ENCODE measurements at regions not wholly inside any gene's neighbourhood (a gene's known extent, or its start where the extent isn't known, plus 50 kb on each side); places are given as distances from the start of the nearest gene placed in this dataset.

DNA sequence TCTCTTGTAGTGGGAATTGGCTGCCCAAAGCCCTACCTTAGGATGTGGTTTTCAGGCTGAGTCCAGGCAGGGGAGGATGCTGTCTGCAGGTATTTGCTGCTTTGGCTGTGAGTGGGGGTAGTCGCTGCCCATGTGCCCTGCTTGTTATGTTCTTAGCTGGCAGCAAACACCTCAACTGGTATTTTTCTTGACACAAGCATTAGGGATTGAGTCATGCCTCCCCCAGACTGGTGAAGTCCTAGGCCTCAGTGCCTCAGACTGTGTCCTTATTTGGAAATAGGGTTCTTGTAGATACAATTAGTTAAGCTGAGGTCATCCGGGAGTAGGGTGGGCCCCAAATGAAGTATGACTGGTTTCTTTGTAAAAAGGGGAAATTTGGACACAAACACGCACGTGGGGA, 808.3 kb upstream of the EEF2KMT start:
- in situ Hi-C loops (cut with MboI) = no loop called here
- H3K27ac ChIP-seq = no peak overlapping the region
- no peaks in the 10 kb centered on the region for H3K9me3 ChIP-seq (ENCODE audit: low read depth)
- H3F3A ChIP-seq (ENCODE audit: insufficient read depth) = no peaks in the 10 kb centered on the region
- H3K9ac ChIP-seq = no peak overlapping the region
- H3K4me3 ChIP-seq = no peak overlapping the region
- H3K4me1 ChIP-seq (ENCODE audit: insufficient read depth) = no peaks in the 10 kb centered on the region
- H2AFZ ChIP-seq = no peak overlapping the region
- no peaks in the 10 kb centered on the region for H3K9me2 ChIP-seq (ENCODE audit: insufficient read depth)
- no peaks in the 10 kb centered on the region for H3K79me2 ChIP-seq (ENCODE audit: insufficient read depth)
- H4K20me1 ChIP-seq (ENCODE audit: insufficient read depth) = no peaks in the 10 kb centered on the region
- no peak for TF ChIP-seq EZH2phosphoT487 (IDR thresholded peaks at IDR 0.05; ENCODE audit: insufficient read depth, low read depth)
- H3K27me3 ChIP-seq (replicated peaks; ENCODE audit: insufficient read depth) = no peaks in the 10 kb centered on the region
- 27% methylated on average over 4 of the region's 4 CpGs for WGBS, 2 experiments (ENCODE audit: low coverage in 1 of 2, low lambda C conversion rate in 2 of 2, missing lambda C conversion rate in 2 of 2)
- H3K36me3 ChIP-seq (ENCODE audit: low read depth) = no peaks in the 10 kb centered on the region
- DNase-seq = no peak
- H3K4me2 ChIP-seq (ENCODE audit: unreplicated experiment) = no peak overlapping the region

- Histone ChIP-seq H2AFZ (no peak overlapping the region), H3K9me3 (ENCODE audit: low read depth) (no peaks in the 10 kb centered on the region), H4K20me1 (ENCODE audit: insufficient read depth) (no peaks in the 10 kb centered on the region), H3K27me3 (replicated peaks; ENCODE audit: insufficient read depth) (no peaks in the 10 kb centered on the region), H3K79me2 (ENCODE audit: insufficient read depth) (no peaks in the 10 kb centered on the region), H3F3A (ENCODE audit: insufficient read depth) (no peaks in the 10 kb centered on the region), H3K4me3 (no peak overlapping the region), H3K4me1 (ENCODE audit: insufficient read depth) (no peaks in the 10 kb centered on the region), H3K9ac (no peak overlapping the region), H3K9me2 (ENCODE audit: insufficient read depth) (no peaks in the 10 kb centered on the region), H3K36me3 (ENCODE audit: low read depth) (no peaks in the 10 kb centered on the region), H3K4me2 (ENCODE audit: unreplicated experiment) (no peak overlapping the region), H3K27ac (no peak overlapping the region)
- in situ Hi-C loops (cut with MboI) = no loop called here
- TF ChIP-seq EZH2phosphoT487 (IDR thresholded peaks at IDR 0.05; ENCODE audit: insufficient read depth, low read depth) (no peak), EZH2 (IDR thresholded peaks at IDR 0.05; ENCODE audit: insufficient read depth, poor library complexity, severe bottlenecking) (no peak)
- DNase-seq = no peak
- 27 to 29% methylated on average over 13 of the region's 13 CpGs for WGBS, 2 experiments (ENCODE audit: low coverage in 1 of 2, low lambda C conversion rate in 2 of 2, missing lambda C conversion rate in 2 of 2)
Observed at GRCh38 chr16:5903832-5904231, 806.2 kb upstream of the EEF2KMT start.

DNA sequence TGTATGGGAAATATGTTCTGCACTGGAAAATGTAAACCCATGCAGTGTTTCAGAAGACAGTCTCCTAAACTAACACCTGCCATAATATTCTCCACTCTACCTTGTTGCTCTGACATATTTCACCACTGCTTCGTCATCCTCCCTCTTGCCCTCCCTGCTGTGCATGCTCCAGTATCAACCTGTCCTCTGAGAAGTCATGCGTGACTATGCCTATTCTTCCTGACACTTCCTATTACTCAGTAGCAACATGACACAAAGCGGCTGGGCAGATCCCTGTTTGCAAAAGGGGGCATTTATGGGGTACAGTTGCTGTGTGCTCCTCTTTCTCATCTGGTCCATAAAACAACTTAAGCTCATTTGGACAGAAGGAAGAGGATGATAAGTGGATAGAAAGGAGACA, 805.6 kb upstream of the EEF2KMT start:
- H3K9me3 ChIP-seq (ENCODE audit: low read depth) = no peaks in the 10 kb centered on the region
- 23 to 28% methylated on average over 3 of the region's 3 CpGs for WGBS, 2 experiments (ENCODE audit: low coverage in 1 of 2, low lambda C conversion rate in 2 of 2, missing lambda C conversion rate in 2 of 2)

GRCh38 chr16:5900046-5900445, 802.5 kb upstream of the EEF2KMT start:
- no peaks in the 10 kb centered on the region for H3K36me3 ChIP-seq (ENCODE audit: low read depth)
- no peak overlapping the region for H3K9ac ChIP-seq
- H3K27ac ChIP-seq = no peak overlapping the region
- no peak overlapping the region for H3K4me3 ChIP-seq
- TF ChIP-seq EZH2phosphoT487 (IDR thresholded peaks at IDR 0.05; ENCODE audit: insufficient read depth, low read depth) (no peak), EZH2 (IDR thresholded peaks at IDR 0.05; ENCODE audit: insufficient read depth, poor library complexity, severe bottlenecking) (no peak)
- WGBS, 2 experiments (ENCODE audit: low coverage in 1 of 2, low lambda C conversion rate in 2 of 2, missing lambda C conversion rate in 2 of 2) = 8 to 13% methylated on average over 2 of the region's 2 CpGs
- no peak overlapping the region for H3K4me2 ChIP-seq (ENCODE audit: unreplicated experiment)
- H3K4me1 ChIP-seq (ENCODE audit: insufficient read depth) = no peaks in the 10 kb centered on the region
- H3K27me3 ChIP-seq (replicated peaks; ENCODE audit: insufficient read depth) = no peaks in the 10 kb centered on the region
- no peaks in the 10 kb centered on the region for H3F3A ChIP-seq (ENCODE audit: insufficient read depth)
- H3K9me2 ChIP-seq (ENCODE audit: insufficient read depth) = no peaks in the 10 kb centered on the region
- in situ Hi-C loops (cut with MboI) = no loop called here
- DNase-seq = no peak
- no peaks in the 10 kb centered on the region for H3K79me2 ChIP-seq (ENCODE audit: insufficient read depth)
- H3K9me3 ChIP-seq (ENCODE audit: low read depth) = no peaks in the 10 kb centered on the region
- no peak overlapping the region for H2AFZ ChIP-seq
- H4K20me1 ChIP-seq (ENCODE audit: insufficient read depth) = no peaks in the 10 kb centered on the region

More for the DNA sequence above, 805.6 kb upstream of the EEF2KMT start:
- Histone ChIP-seq H3K9ac (no peak overlapping the region), H3K79me2 (ENCODE audit: insufficient read depth) (no peaks in the 10 kb centered on the region), H2AFZ (no peak overlapping the region), H3K27me3 (replicated peaks; ENCODE audit: insufficient read depth) (no peaks in the 10 kb centered on the region), H3K4me1 (ENCODE audit: insufficient read depth) (no peaks in the 10 kb centered on the region), H3K36me3 (ENCODE audit: low read depth) (no peaks in the 10 kb centered on the region), H4K20me1 (ENCODE audit: insufficient read depth) (no peaks in the 10 kb centered on the region), H3K4me2 (ENCODE audit: unreplicated experiment) (no peak overlapping the region), H3K4me3 (no peak overlapping the region), H3K27ac (no peak overlapping the region), H3K9me2 (ENCODE audit: insufficient read depth) (no peaks in the 10 kb centered on the region), H3F3A (ENCODE audit: insufficient read depth) (no peaks in the 10 kb centered on the region)
- no peak for DNase-seq
- in situ Hi-C loops (cut with MboI) = no loop called here
- TF ChIP-seq EZH2 (IDR thresholded peaks at IDR 0.05; ENCODE audit: insufficient read depth, poor library complexity, severe bottlenecking) = no peak
- TF ChIP-seq EZH2phosphoT487 (IDR thresholded peaks at IDR 0.05; ENCODE audit: insufficient read depth, low read depth) = no peak

- no peaks in the 10 kb centered on the region for H3K79me2 ChIP-seq (ENCODE audit: insufficient read depth)
- WGBS, 2 experiments (ENCODE audit: low coverage in 1 of 2, low lambda C conversion rate in 2 of 2, missing lambda C conversion rate in 2 of 2) = 3 to 4% methylated on average over 5 of the region's 5 CpGs
- H3K36me3 ChIP-seq (ENCODE audit: low read depth) = no peaks in the 10 kb centered on the region
- H3F3A ChIP-seq (ENCODE audit: insufficient read depth) = no peaks in the 10 kb centered on the region
- no peak for TF ChIP-seq EZH2 (IDR thresholded peaks at IDR 0.05; ENCODE audit: insufficient read depth, poor library complexity, severe bottlenecking)
- no peak for TF ChIP-seq EZH2phosphoT487 (IDR thresholded peaks at IDR 0.05; ENCODE audit: insufficient read depth, low read depth)
- no peaks in the 10 kb centered on the region for H3K4me1 ChIP-seq (ENCODE audit: insufficient read depth)
- H2AFZ ChIP-seq = no peak overlapping the region
- H3K9ac ChIP-seq = no peak overlapping the region
- in situ Hi-C loops (cut with MboI) = no loop called here
- no peaks in the 10 kb centered on the region for H3K9me3 ChIP-seq (ENCODE audit: low read depth)
- no peak overlapping the region for H3K4me2 ChIP-seq (ENCODE audit: unreplicated experiment)
- H3K4me3 ChIP-seq = no peak overlapping the region
- no peaks in the 10 kb centered on the region for H4K20me1 ChIP-seq (ENCODE audit: insufficient read depth)
- no peaks in the 10 kb centered on the region for H3K9me2 ChIP-seq (ENCODE audit: insufficient read depth)
- no peak for DNase-seq
- H3K27me3 ChIP-seq (replicated peaks; ENCODE audit: insufficient read depth) = no peaks in the 10 kb centered on the region
- H3K27ac ChIP-seq = no peak overlapping the region
Observed at GRCh38 chr16:5895976-5896375, 798.4 kb upstream of the EEF2KMT start.

Data from GM23248 (cell line).